HepG2 (cell line): ENCODE measurements at regions not wholly inside any gene's neighbourhood (a gene's known extent, or its start where the extent isn't known, plus 50 kb on each side); places are given as distances from the start of the nearest gene placed in this dataset.

Source experiments
- ATAC-seq: fragments of 200-7000 bp; cut with Tn5 transposase; 3 replicates; pipeline ENCODE4 v1.9.1; 2020; ENCODE audit warnings: mild to moderate bottlenecking, moderate library complexity
- BruUV-seq: library from RNA; stranded (reverse); fragments of 400-500 nt; replicated peaks from 2 replicates; lab custom pipeline; 2021; lab: Mats Ljungman, UMichigan
- CTCF ChIA-PET: fragments of 300-600 bp; formaldehyde crosslinking; extraction: SDS; loops from one replicate; lab custom pipeline; 2021; ENCODE audit warnings: low total read pairs, inconsistent platforms, low intra/inter-chr PET ratio; lab: Yijun Ruan, JAX
- POLR2A ChIA-PET: fragments of 350-600 bp; sonication (Branson Sonifier 250); formaldehyde crosslinking; loops from one replicate; lab custom pipeline; 2020; ENCODE audit warnings: antibody characterized with exemption, inconsistent platforms; lab: Yijun Ruan, JAX
- DNase-seq: peaks from one replicate; pipeline ENCODE4 v3.0.0-alpha.2; 2015; ENCODE audit warnings: low spot score
- FAIRE-seq: peaks from 3 replicates; lab custom pipeline; 2011; peaks lifted over from hg19 to GRCh38; lab: Jason Lieb, UNC
- H2AFZ ChIP-seq: one replicate; pipeline ENCODE4 v1.6.1; 2011; ENCODE audit warnings: low read length, inconsistent platforms
- H3K27ac ChIP-seq: fragments of 300-600 bp; 3 replicates; pipeline ENCODE4 v1.8.0; 2011; ENCODE audit warnings: mixed run types, mild to moderate bottlenecking, mixed read lengths, low read length, inconsistent platforms; ENCODE audit not compliant: insufficient read depth; ENCODE audit errors: extremely low read length
- H3K27me3 ChIP-seq, 2 experiments: fragments of 200-600 bp in 1 of 2; 2 replicates in 1 of 2; 3 replicates in 1 of 2; pipeline versions ENCODE4 v1.6.0 to v1.8.0; 2011; ENCODE audit warnings: low read length in 2 of 2, mild to moderate bottlenecking in 2 of 2, moderate library complexity in 2 of 2, inconsistent platforms in 1 of 2; ENCODE audit not compliant: insufficient read depth in 2 of 2, control insufficient read depth in 1 of 2
- H3K36me3 ChIP-seq, 2 experiments: fragments of 200-600 bp in 1 of 2; replicated peaks in 1 of 2; 2 replicates in 1 of 2; 3 replicates in 1 of 2; pipeline versions ENCODE4 v1.5.1 to v1.8.0; 2011; ENCODE audit warnings: low read length in 2 of 2, inconsistent platforms in 1 of 2; ENCODE audit not compliant: insufficient read depth in 2 of 2, control insufficient read depth in 1 of 2
- H3K4me1 ChIP-seq: 2 replicates; pipeline ENCODE4 v1.5.1; 2012; ENCODE audit warnings: low read length, inconsistent platforms; ENCODE audit not compliant: insufficient read depth
- H3K4me2 ChIP-seq: 2 replicates; pipeline ENCODE4 v1.6.0; 2011; ENCODE audit warnings: low read depth, low read length, inconsistent platforms
- H3K4me3 ChIP-seq, 3 experiments: fragments of 200-600 bp in 1 of 3; sonication (generic), shearing (Covaris generic) in 1 of 3; replicated peaks in 1 of 3; 2 replicates each; pipeline ENCODE4 v1.5.1; 2011 to 2016; ENCODE audit warnings: low read length in 3 of 3, inconsistent platforms in 2 of 3, low read depth in 2 of 3, mild to moderate bottlenecking in 2 of 3, control low read depth in 1 of 3, mixed read lengths in 1 of 3; ENCODE audit not compliant: insufficient read depth in 1 of 3
- H3K79me2 ChIP-seq: one replicate; pipeline ENCODE4 v1.6.1; 2011; ENCODE audit warnings: low read length, inconsistent platforms; ENCODE audit not compliant: insufficient read depth
- H3K9ac ChIP-seq: 2 replicates; pipeline ENCODE4 v1.6.0; 2011; ENCODE audit warnings: mild to moderate bottlenecking, low read depth, low read length, inconsistent platforms; ENCODE audit not compliant: insufficient read depth
- H3K9me3 ChIP-seq: 2 replicates; pipeline ENCODE4 v1.5.1; 2012; ENCODE audit warnings: mild to moderate bottlenecking, low read length
- H4K20me1 ChIP-seq: 2 replicates; pipeline ENCODE4 v1.6.0; 2011; ENCODE audit warnings: inconsistent platforms, mild to moderate bottlenecking, low read length, moderate library complexity; ENCODE audit not compliant: insufficient read depth
- EED ChIP-seq: sonication (generic); formaldehyde crosslinking; IDR thresholded peaks from 2 replicates; pipeline ENCODE4 v1.5.0; 2020; ENCODE audit warnings: mild to moderate bottlenecking, missing genetic modification reagents
- MAFF ChIP-seq: IDR thresholded peaks from 2 replicates; pipeline ENCODE4 v1.6.1; 2011; ENCODE audit warnings: low read depth, low read length, improper control_type of control experiment
- MAFK ChIP-seq, 2 experiments: IDR thresholded peaks in 1 of 2; conservative IDR thresholded peaks in 1 of 2; 2 replicates each; pipeline ENCODE4 v1.6.1; 2011; ENCODE audit warnings: improper control_type of control experiment in 2 of 2, low read length in 2 of 2
- MATR3 ChIP-seq: sonication (generic); formaldehyde crosslinking; IDR thresholded peaks from 2 replicates; pipeline ENCODE4 v1.4.0; 2020; ENCODE audit warnings: missing genetic modification reagents
- MBD4 ChIP-seq: IDR thresholded peaks from 2 replicates; pipeline ENCODE4 v1.6.1; 2012; ENCODE audit warnings: low read length, inconsistent platforms, borderline replicate concordance
- POGK ChIP-seq: sonication (generic); formaldehyde crosslinking; conservative IDR thresholded peaks from 2 replicates; pipeline ENCODE4 v1.8.0; 2022; ENCODE audit warnings: mild to moderate bottlenecking, moderate library complexity, missing genetic modification reagents
- ZFP62 ChIP-seq: sonication (generic); formaldehyde crosslinking; IDR thresholded peaks from 2 replicates; pipeline ENCODE4 v1.4.0; 2020; ENCODE audit warnings: missing genetic modification reagents
- ZNF225 ChIP-seq: sonication (generic); formaldehyde crosslinking; IDR thresholded peaks from 2 replicates; pipeline ENCODE4 v1.4.0; 2020; ENCODE audit warnings: mild to moderate bottlenecking, missing genetic modification reagents
- ZNF274 ChIP-seq: sonication (generic); formaldehyde crosslinking; IDR thresholded peaks from 2 replicates; pipeline ENCODE4 v1.5.1; 2020; ENCODE audit warnings: mild to moderate bottlenecking, missing genetic modification reagents
- ZNF724P ChIP-seq: sonication (generic); formaldehyde crosslinking; IDR thresholded peaks from 2 replicates; pipeline ENCODE4 v1.8.0; 2022; ENCODE audit warnings: missing genetic modification reagents, borderline replicate concordance
- ZNF747 ChIP-seq: sonication (generic); formaldehyde crosslinking; IDR thresholded peaks from 2 replicates; pipeline ENCODE4 v1.8.1; 2023; ENCODE audit warnings: missing genetic modification reagents, mild to moderate bottlenecking, borderline replicate concordance
- WGBS: methylation state at CpG from one replicate; pipeline ENCODE4 v1.1.6; 2017; ENCODE audit warnings: low lambda C conversion rate; 5-methylcytosine and 5-hydroxymethylcytosine counted together
- in situ Hi-C: cut with HindIII; loops from 2 replicates; pipeline ENCODE4 v1.10.0; 2017; ENCODE audit warnings: low pct_unique_long_range_greater_than_20kb; ENCODE audit not compliant: extremely low pct_ligation_motif_present
- intact Hi-C: fragments of 100-400 bp; cut with micrococcal nuclease; formaldehyde crosslinking; loops from one replicate; pipeline ENCODE4 v1.10.0; 2022; ENCODE audit not compliant: unreplicated experiment
- TF ChIP-seq, protein P1 (sequence below): sonication (generic); formaldehyde crosslinking; IDR thresholded peaks from 2 replicates; pipeline ENCODE4 v1.8.1; 2023; ENCODE audit warnings: mild to moderate bottlenecking, missing genetic modification reagents
- TF ChIP-seq, protein P2 (sequence below): sonication (generic); formaldehyde crosslinking; IDR thresholded peaks from 2 replicates; pipeline ENCODE4 v1.5.1; 2020; ENCODE audit warnings: missing genetic modification reagents, mild to moderate bottlenecking, borderline replicate concordance

DNA sequence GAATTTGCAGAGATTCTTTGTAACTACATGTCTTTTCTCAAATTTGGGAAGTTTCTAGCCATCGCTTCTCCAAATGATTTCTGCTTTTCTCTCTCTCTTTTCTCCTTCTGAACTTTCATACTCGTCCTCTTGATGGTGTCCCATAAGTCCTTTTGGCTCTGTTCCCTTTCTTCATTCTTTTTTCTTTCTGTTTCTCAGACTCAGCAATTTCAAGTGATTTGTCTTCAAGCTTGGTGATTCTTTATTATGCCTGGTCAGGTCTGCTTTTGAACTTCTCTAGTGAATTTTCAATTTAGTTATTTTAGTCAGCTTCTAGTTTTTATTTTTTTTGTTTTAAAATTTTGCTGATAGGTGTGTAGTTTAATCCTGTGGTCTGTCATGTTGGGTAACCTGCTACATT lies 57.6 kb upstream of the EEF1E1 start:
- no peak overlapping the region for H3K4me2 ChIP-seq
- in situ Hi-C loops = no loop called here
- intact Hi-C loops = no loop called here
- CTCF ChIA-PET = no interaction called here
- no peak overlapping the region for H3K4me3 ChIP-seq
- no peak for ATAC-seq
- WGBS = 51% methylated on average over 2 of the region's 2 CpGs
- H3K9me3 ChIP-seq = no peaks in the 10 kb centered on the region
- TF ChIP-seq ZNF724P (CRISPR knock-in tag) (no peak), EED (no peak), MAFF (peak; percentile 29; the same call in 1 of the 2 replicates), ZNF225 (CRISPR knock-in tag) (no peak), ZFP62 (CRISPR knock-in tag) (no peak), ZNF274 (CRISPR knock-in tag) (no peak), MATR3 (no peak), MAFK (conservative IDR thresholded peaks at IDR 0.05 in 1 of 2, IDR thresholded peaks at IDR 0.05 in 1 of 2; ENCODE audit: low read length in 2 of 2) (peak; percentile 14 to 52; a peak in 2 of 4 replicates), ZNF747 (no peak), MBD4 (no peak), POGK (no peak)
- TF ChIP-seq, protein P1, sequence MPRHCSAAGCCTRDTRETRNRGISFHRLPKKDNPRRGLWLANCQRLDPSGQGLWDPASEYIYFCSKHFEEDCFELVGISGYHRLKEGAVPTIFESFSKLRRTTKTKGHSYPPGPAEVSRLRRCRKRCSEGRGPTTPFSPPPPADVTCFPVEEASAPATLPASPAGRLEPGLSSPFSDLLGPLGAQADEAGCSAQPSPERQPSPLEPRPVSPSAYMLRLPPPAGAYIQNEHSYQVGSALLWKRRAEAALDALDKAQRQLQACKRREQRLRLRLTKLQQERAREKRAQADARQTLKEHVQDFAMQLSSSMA (CRISPR knock-in tag) = no peak
- TF ChIP-seq, protein P2, sequence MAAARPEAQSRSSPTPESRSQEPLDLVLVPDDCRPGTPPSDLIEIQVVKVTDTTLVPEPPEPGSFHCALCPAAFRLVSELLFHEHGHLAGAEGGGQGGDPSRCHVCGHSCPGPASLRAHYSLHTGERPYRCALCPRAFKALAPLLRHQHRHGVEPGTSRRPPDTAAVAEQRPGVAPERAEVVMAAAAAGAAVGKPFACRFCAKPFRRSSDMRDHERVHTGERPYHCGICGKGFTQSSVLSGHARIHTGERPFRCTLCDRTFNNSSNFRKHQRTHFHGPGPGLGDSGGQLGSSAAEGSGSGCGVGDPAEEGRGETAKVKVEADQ (CRISPR knock-in tag) = no peak
- TF ChIP-seq, all 625 proteins: peak for 2
- FAIRE-seq = no peak
- H3K27ac ChIP-seq = no peak overlapping the region
- H3K9ac ChIP-seq = no peak overlapping the region
- no peak overlapping the region for H2AFZ ChIP-seq
- H3K27me3 ChIP-seq = no peaks in the 10 kb centered on the region
- no peak for DNase-seq
- BruUV-seq = no TSS peak
- no peaks in the 10 kb centered on the region for H3K79me2 ChIP-seq
- H3K4me1 ChIP-seq = peaks cover 26% of the 10 kb centered on the region
- H3K36me3 ChIP-seq = no peaks in the 10 kb centered on the region
- POLR2A ChIA-PET = no interaction called here
- no peaks in the 10 kb centered on the region for H4K20me1 ChIP-seq
